Esophagus (tissue), 2 donors: ENCODE measurements at regions not wholly inside any gene's neighbourhood (a gene's known extent, or its start where the extent isn't known, plus 50 kb on each side); places are given as distances from the start of the nearest gene placed in this dataset.

Source experiments
- H3K27ac ChIP-seq, 2 donors: one replicate each; pipeline ENCODE4 v1.5.1; 2013; ENCODE audit warnings: low read depth in 2 of 2, mild to moderate bottlenecking in 2 of 2, inconsistent platforms in 1 of 2, low read length in 1 of 2, moderate library complexity in 1 of 2
- H3K27me3 ChIP-seq, 2 donors: one replicate each; pipeline ENCODE4 v1.6.1; 2013; ENCODE audit warnings: low read length in 2 of 2, control low read depth in 1 of 2, mild to moderate bottlenecking in 1 of 2; ENCODE audit not compliant: insufficient read depth in 2 of 2, control insufficient read depth in 1 of 2
- H3K36me3 ChIP-seq, 2 donors: one replicate each; pipeline ENCODE4 v1.6.1; 2013; ENCODE audit warnings: low read length in 1 of 2; ENCODE audit not compliant: control insufficient read depth in 2 of 2, insufficient read depth in 2 of 2
- H3K4me1 ChIP-seq, 2 donors: one replicate each; pipeline ENCODE4 v1.6.1; 2013; ENCODE audit warnings: low read length in 1 of 2; ENCODE audit not compliant: control insufficient read depth in 2 of 2, insufficient read depth in 2 of 2
- H3K4me3 ChIP-seq, 2 donors: one replicate each; pipeline ENCODE4 v1.5.1; 2013; ENCODE audit warnings: low read length in 2 of 2, mild to moderate bottlenecking in 2 of 2, low read depth in 1 of 2, moderate library complexity in 1 of 2
- H3K9me3 ChIP-seq, 2 donors: one replicate each; pipeline ENCODE4 v1.6.1; 2013; ENCODE audit warnings: mild to moderate bottlenecking in 2 of 2, low read depth in 1 of 2, low read length in 1 of 2, moderate library complexity in 1 of 2; ENCODE audit not compliant: control insufficient read depth in 2 of 2, insufficient read depth in 1 of 2
- WGBS, 2 donors: extraction: QIAGEN DNeasy Blood & Tissue Kit; methylation state at CpG; one replicate each; pipeline ENCODE4 v1.1.7; 2013; 5-methylcytosine and 5-hydroxymethylcytosine counted together
- donor health status: healthy with polysubstance abuse.
- donor health status: Bipolar disorder and iron deficiency.

- Histone ChIP-seq H3K4me1 (peaks cover 0 to 2% of the 10 kb centered on the region in 2 donors), H3K27me3 (no peaks in the 10 kb centered on the region)
Measured at GRCh38 chr1:38534473-38534823, 325.1 kb downstream of the RRAGC start.

GRCh38 chr1:38533772-38534472 lies 325.6 kb downstream of the RRAGC start:
- no peaks in the 10 kb centered on the region for H3K9me3 ChIP-seq
- no peak overlapping the region for H3K27ac ChIP-seq
- no peak overlapping the region for H3K4me3 ChIP-seq
- WGBS, 2 donors: 52 to 56% methylated on average over 5 of the region's 5 CpGs
- H3K4me1 ChIP-seq: peaks cover 0 to 2% of the 10 kb centered on the region in 2 donors
- H3K27me3 ChIP-seq: no peaks in the 10 kb centered on the region
- no peaks in the 10 kb centered on the region for H3K36me3 ChIP-seq

More at GRCh38 chr1:38534473-38534823, 325.1 kb downstream of the RRAGC start:
- no peak overlapping the region for H3K4me3 ChIP-seq
- H3K9me3 ChIP-seq: no peaks in the 10 kb centered on the region
- WGBS, 2 donors: 67 to 71% methylated on average over 7 of the region's 7 CpGs
- no peaks in the 10 kb centered on the region for H3K36me3 ChIP-seq
- no peak overlapping the region for H3K27ac ChIP-seq

- H3K27me3 ChIP-seq: no peaks in the 10 kb centered on the region
- peaks cover 0 to 2% of the 10 kb centered on the region in 2 donors for H3K4me1 ChIP-seq
- no peak overlapping the region for H3K27ac ChIP-seq
- H3K9me3 ChIP-seq: no peaks in the 10 kb centered on the region
- 90 to 94% methylated on average over 3 of the region's 3 CpGs for WGBS, 2 donors
- H3K4me3 ChIP-seq: no peak overlapping the region
- H3K36me3 ChIP-seq: no peaks in the 10 kb centered on the region
Measured at GRCh38 chr1:38530957-38531356, 328.6 kb downstream of the RRAGC start.

- H3K27me3 ChIP-seq: no peaks in the 10 kb centered on the region
- H3K4me3 ChIP-seq: no peak overlapping the region
- H3K4me1 ChIP-seq: peaks cover 0 to 2% of the 10 kb centered on the region in 2 donors
- no peaks in the 10 kb centered on the region for H3K9me3 ChIP-seq
- WGBS, 2 donors: 94 to 98% methylated on average over 1 to 3 of the region's 3 CpGs
- no peak overlapping the region for H3K27ac ChIP-seq
- no peaks in the 10 kb centered on the region for H3K36me3 ChIP-seq
Measured at GRCh38 chr1:38529946-38530345, 329.6 kb downstream of the RRAGC start.

- no peak overlapping the region for H3K4me3 ChIP-seq
- no peaks in the 10 kb centered on the region for H3K9me3 ChIP-seq
- WGBS, 2 donors: 74 to 81% methylated on average over 7 of the region's 7 CpGs
- no peak overlapping the region for H3K27ac ChIP-seq
- H3K27me3 ChIP-seq: no peaks in the 10 kb centered on the region
- H3K4me1 ChIP-seq: no peaks in the 10 kb centered on the region
- no peaks in the 10 kb centered on the region for H3K36me3 ChIP-seq
Measured at GRCh38 chr1:38529391-38529790, 330.2 kb downstream of the RRAGC start.

- no peak overlapping the region for H3K4me3 ChIP-seq
- WGBS, 2 donors: 59 to 71% methylated on average over 3 of the region's 3 CpGs
- H3K27me3 ChIP-seq: no peaks in the 10 kb centered on the region
- no peaks in the 10 kb centered on the region for H3K9me3 ChIP-seq
- no peaks in the 10 kb centered on the region for H3K36me3 ChIP-seq
- H3K4me1 ChIP-seq: no peaks in the 10 kb centered on the region
- no peak overlapping the region for H3K27ac ChIP-seq
Measured at GRCh38 chr1:38528623-38529022, 330.9 kb downstream of the RRAGC start.

- Histone ChIP-seq H3K27me3 (no peaks in the 10 kb centered on the region), H3K4me1 (no peaks in the 10 kb centered on the region), H3K4me3 (peak overlapping the region; percentile 6 to 45), H3K27ac (peak overlapping the region; percentile 42 to 52), H3K9me3 (no peaks in the 10 kb centered on the region), H3K36me3 (no peaks in the 10 kb centered on the region)
- WGBS, 2 donors: 43 to 45% methylated on average over 6 of the region's 6 CpGs
Measured at GRCh38 chr1:38527373-38527966, 332.1 kb downstream of the RRAGC start.

- Histone ChIP-seq H3K9me3 (no peaks in the 10 kb centered on the region), H3K36me3 (no peaks in the 10 kb centered on the region), H3K4me1 (no peaks in the 10 kb centered on the region), H3K27ac (no peak overlapping the region), H3K27me3 (no peaks in the 10 kb centered on the region), H3K4me3 (no peak overlapping the region)
- WGBS, 2 donors: 73 to 76% methylated on average over 7 of the region's 7 CpGs
Measured at GRCh38 chr1:38526046-38526445, 333.5 kb downstream of the RRAGC start.

GRCh38 chr1:38525343-38526043 lies 334.1 kb downstream of the RRAGC start:
- Histone ChIP-seq H3K27me3 (no peaks in the 10 kb centered on the region), H3K9me3 (no peaks in the 10 kb centered on the region), H3K36me3 (no peaks in the 10 kb centered on the region), H3K4me1 (no peaks in the 10 kb centered on the region), H3K27ac (no peak overlapping the region), H3K4me3 (no peak overlapping the region)
- WGBS, 2 donors: 73 to 90% methylated on average over 4 of the region's 4 CpGs
